ENCODE measurements at regions not wholly inside any gene's neighbourhood (a gene's known extent, or its start where the extent isn't known, plus 50 kb on each side); places are given as distances from the start of the nearest gene placed in this dataset.
A peak's percentile ranks its signal among the peaks of the same experiment; 100 is the strongest.

GRCh38 chr3:181288145-181288544 is 298.6 kb upstream of the DNAJC19 start:
- TF ChIP-seq MAX (IDR thresholded peaks at IDR 0.05) = no peak
- TF ChIP-seq NFIC (IDR thresholded peaks at IDR 0.05) = no peak
- TF ChIP-seq YY1 (IDR thresholded peaks at IDR 0.05; ENCODE audit: low read depth) = no peak
- TF ChIP-seq FOXM1 (IDR thresholded peaks at IDR 0.05; ENCODE audit: borderline replicate concordance, low read depth) = no peak
- no peak for TF ChIP-seq RAD21 (IDR thresholded peaks at IDR 0.05; ENCODE audit: low read depth)
- no peak for TF ChIP-seq EGR1 (IDR thresholded peaks at IDR 0.05)
- no peak for TF ChIP-seq TCF12 (IDR thresholded peaks at IDR 0.05; ENCODE audit: low read depth)
- no peak for TF ChIP-seq ZBTB7A (IDR thresholded peaks at IDR 0.05; ENCODE audit: low read depth)
- TF ChIP-seq REST (IDR thresholded peaks at IDR 0.05; ENCODE audit: low read depth) = no peak

- TF ChIP-seq CEBPB (IDR thresholded peaks at IDR 0.05) (no peak), EP300 (IDR thresholded peaks at IDR 0.05; ENCODE audit: borderline replicate concordance) (no peak), TAF1 (IDR thresholded peaks at IDR 0.05; ENCODE audit: low read depth) (no peak), TEAD4 (IDR thresholded peaks at IDR 0.05) (no peak), RAD21 (IDR thresholded peaks at IDR 0.05; ENCODE audit: low read depth) (no peak), FOXM1 (IDR thresholded peaks at IDR 0.05; ENCODE audit: borderline replicate concordance, low read depth) (no peak)
Observed at GRCh38 chr3:181279239-181279565, 289.7 kb upstream of the DNAJC19 start.

DNA sequence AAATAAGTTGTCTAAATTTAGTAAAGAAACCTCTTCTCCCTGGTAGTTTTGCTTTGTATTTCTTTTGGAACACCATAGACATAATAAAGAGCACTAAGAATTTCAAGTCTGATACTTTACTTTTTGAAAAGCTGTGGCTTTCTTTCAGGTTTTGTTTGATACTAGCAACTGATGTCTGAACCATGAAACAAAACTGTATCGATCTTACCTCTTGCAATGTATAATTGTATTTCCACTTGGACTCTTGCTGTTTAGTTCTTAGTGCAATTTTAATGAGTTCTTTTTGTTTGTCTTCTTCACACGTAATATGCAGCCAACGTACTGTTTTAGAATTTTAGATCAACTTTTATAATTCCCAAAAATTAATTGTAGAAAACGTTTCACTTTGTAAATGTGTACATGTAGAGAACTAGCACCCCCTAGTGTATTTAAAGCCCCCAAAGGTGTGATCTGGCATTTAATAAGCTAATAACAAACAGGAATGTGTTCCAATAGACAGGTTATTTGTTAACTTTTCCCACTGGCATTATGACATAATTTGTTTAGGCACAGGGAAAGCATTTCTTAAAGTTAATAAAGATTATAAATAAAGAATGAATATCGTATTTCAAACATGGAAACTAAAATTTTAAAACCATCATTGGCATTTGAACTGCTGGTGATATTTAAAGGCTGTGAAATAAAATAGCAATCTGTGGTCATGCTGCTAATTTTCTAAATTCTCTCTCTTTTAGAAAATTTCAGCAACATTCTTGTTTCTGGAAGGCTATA is 289.1 kb upstream of the DNAJC19 start:
- TF ChIP-seq RAD21 (IDR thresholded peaks at IDR 0.05; ENCODE audit: low read depth) (peak; percentile 34; the same call in 1 of the 2 replicates), ZBTB7A (IDR thresholded peaks at IDR 0.05; ENCODE audit: low read depth) (no peak)

GRCh38 chr3:181276358-181276896 is 286.9 kb upstream of the DNAJC19 start:
- no peak for TF ChIP-seq CREB1 (IDR thresholded peaks at IDR 0.05; ENCODE audit: low read depth)
- TF ChIP-seq ZBTB7A (IDR thresholded peaks at IDR 0.05; ENCODE audit: low read depth) = no peak

DNA sequence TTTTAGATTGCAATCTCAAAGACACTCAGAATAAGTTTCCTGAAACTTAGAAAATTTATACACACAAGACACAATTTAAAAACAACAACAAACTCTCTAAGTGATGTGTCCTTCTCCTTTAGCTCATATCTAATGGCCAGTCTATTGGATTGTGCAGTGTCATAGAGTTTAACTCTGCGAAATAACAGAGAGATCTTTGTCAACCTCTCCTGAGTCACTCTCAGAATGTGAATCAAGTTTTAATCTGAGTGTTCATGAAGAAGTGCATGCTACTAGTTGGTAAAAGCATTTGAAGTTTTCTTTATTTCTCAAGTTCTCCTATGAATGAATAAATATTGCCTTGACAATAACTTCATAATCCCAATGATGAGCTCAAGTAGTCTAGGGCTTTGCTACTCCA is 284.5 kb upstream of the DNAJC19 start:
- TF ChIP-seq REST (IDR thresholded peaks at IDR 0.05; ENCODE audit: low read depth) = no peak
- no peak for TF ChIP-seq TEAD4 (IDR thresholded peaks at IDR 0.05)
- no peak for TF ChIP-seq NFIC (IDR thresholded peaks at IDR 0.05)
- TF ChIP-seq EP300 (IDR thresholded peaks at IDR 0.05; ENCODE audit: borderline replicate concordance) = no peak
- TF ChIP-seq EGR1 (IDR thresholded peaks at IDR 0.05) = no peak
- no peak for TF ChIP-seq ZBTB7A (IDR thresholded peaks at IDR 0.05; ENCODE audit: low read depth)
- TF ChIP-seq CEBPB (IDR thresholded peaks at IDR 0.05) = no peak
- no peak for TF ChIP-seq MAX (IDR thresholded peaks at IDR 0.05)
- TF ChIP-seq TCF12 (IDR thresholded peaks at IDR 0.05; ENCODE audit: low read depth) = no peak
- TF ChIP-seq FOXM1 (IDR thresholded peaks at IDR 0.05; ENCODE audit: borderline replicate concordance, low read depth) = no peak
- TF ChIP-seq RAD21 (IDR thresholded peaks at IDR 0.05; ENCODE audit: low read depth) = no peak
- TF ChIP-seq YY1 (IDR thresholded peaks at IDR 0.05; ENCODE audit: low read depth) = no peak
- no peak for TF ChIP-seq CREB1 (IDR thresholded peaks at IDR 0.05; ENCODE audit: low read depth)
- TF ChIP-seq TAF1 (IDR thresholded peaks at IDR 0.05; ENCODE audit: low read depth) = no peak
- no peak for TF ChIP-seq USF1 (IDR thresholded peaks at IDR 0.05)

GRCh38 chr3:181267312-181267711 is 277.8 kb upstream of the DNAJC19 start:
- TF ChIP-seq CEBPB (IDR thresholded peaks at IDR 0.05) (no peak), NFIC (IDR thresholded peaks at IDR 0.05) (no peak), REST (IDR thresholded peaks at IDR 0.05; ENCODE audit: low read depth) (no peak), ZBTB7A (IDR thresholded peaks at IDR 0.05; ENCODE audit: low read depth) (no peak), MAX (IDR thresholded peaks at IDR 0.05) (no peak), EGR1 (IDR thresholded peaks at IDR 0.05) (no peak), YY1 (IDR thresholded peaks at IDR 0.05; ENCODE audit: low read depth) (no peak), RAD21 (IDR thresholded peaks at IDR 0.05; ENCODE audit: low read depth) (no peak), USF1 (IDR thresholded peaks at IDR 0.05) (no peak), TEAD4 (IDR thresholded peaks at IDR 0.05) (no peak), CREB1 (IDR thresholded peaks at IDR 0.05; ENCODE audit: low read depth) (no peak), TCF12 (IDR thresholded peaks at IDR 0.05; ENCODE audit: low read depth) (no peak), EP300 (IDR thresholded peaks at IDR 0.05; ENCODE audit: borderline replicate concordance) (no peak), TAF1 (IDR thresholded peaks at IDR 0.05; ENCODE audit: low read depth) (no peak)
